ENCODE measurements at regions not wholly inside any gene's neighbourhood (a gene's known extent, or its start where the extent isn't known, plus 50 kb on each side); places are given as distances from the start of the nearest gene placed in this dataset.

DNA sequence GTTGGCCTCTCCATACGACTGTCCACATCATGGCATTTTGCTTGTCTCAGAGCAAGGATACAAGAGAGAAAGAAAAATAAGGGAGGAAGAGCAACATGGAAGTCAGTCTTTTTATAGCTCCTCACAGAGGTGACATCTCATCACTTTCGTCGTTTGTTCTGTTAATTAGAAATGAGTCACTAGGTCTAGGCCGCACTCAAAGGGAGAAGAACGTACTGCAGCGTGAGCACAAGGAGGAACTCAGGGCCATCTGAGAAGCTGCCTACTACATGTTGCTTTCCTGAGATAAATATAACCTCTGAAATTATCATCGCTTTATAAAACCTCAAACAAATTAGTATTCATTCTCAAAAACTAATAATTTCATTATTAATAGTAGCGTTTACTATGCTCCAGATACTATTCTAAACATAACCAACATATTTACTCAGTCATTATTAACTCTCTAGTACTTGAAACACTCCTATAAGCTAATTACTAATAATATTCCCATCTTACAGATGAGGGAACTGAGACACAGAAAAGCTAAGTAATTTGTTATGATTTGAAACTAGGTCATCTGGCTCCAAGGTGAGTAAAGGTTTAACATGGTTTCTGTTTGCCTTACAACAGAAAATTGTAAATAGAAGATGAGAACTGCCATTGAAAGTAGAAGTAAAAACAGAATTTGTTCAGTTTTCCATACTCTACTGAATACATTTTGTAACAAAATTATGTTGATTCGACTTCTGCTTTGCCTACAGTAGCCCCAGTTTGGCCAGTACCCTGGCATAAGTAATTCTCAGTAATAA is 213.2 kb upstream of the UGT8 start:
- H3K4me3 ChIP-seq (ENCODE audit: low read depth, low read length): no peak overlapping the region
- TF ChIP-seq CTCF (IDR thresholded peaks at IDR 0.05; ENCODE audit: insufficient read depth, low read depth, low read length, missing control alignments): no peak
- peak; percentile 71 for DNase-seq (ENCODE audit: low read depth)

DNA sequence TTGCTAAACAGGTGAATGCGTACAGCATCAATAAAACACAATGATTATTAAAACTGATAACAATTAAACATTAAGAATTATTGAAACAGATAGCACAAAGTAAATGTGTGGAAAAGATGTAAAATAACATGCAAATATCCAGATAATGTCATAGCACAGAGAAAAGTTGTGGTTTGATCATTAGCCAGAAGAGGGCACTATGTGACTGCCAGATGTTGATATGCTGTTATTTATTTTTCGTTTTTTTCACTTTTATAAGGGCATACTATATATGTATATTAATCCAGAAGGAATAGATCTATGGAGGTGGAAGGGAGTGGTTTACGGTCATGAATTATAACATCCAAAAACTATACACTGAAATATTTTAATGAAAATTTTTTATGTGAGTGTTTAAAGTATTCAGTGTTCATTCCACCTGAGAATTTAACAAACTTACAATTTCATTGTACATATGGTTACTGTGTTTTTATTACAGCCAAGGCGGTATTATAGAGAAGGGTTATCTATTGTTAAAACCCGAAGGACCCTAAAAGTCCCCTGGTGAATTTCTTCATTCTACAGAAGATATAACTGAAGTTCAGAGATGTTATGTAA is 211.9 kb upstream of the UGT8 start:
- TF ChIP-seq CTCF (IDR thresholded peaks at IDR 0.05; ENCODE audit: insufficient read depth, low read depth, low read length, missing control alignments): peak; percentile 59
- peak; percentile 53 for DNase-seq (ENCODE audit: low read depth)
- no peak overlapping the region for H3K4me3 ChIP-seq (ENCODE audit: low read depth, low read length)

- DNase-seq (ENCODE audit: low read depth): no peak
- TF ChIP-seq CTCF (IDR thresholded peaks at IDR 0.05; ENCODE audit: insufficient read depth, low read depth, low read length, missing control alignments): no peak
- no peak overlapping the region for H3K4me3 ChIP-seq (ENCODE audit: low read depth, low read length)
Measured at GRCh38 chr4:114389070-114389685, 209.4 kb upstream of the UGT8 start.

DNA sequence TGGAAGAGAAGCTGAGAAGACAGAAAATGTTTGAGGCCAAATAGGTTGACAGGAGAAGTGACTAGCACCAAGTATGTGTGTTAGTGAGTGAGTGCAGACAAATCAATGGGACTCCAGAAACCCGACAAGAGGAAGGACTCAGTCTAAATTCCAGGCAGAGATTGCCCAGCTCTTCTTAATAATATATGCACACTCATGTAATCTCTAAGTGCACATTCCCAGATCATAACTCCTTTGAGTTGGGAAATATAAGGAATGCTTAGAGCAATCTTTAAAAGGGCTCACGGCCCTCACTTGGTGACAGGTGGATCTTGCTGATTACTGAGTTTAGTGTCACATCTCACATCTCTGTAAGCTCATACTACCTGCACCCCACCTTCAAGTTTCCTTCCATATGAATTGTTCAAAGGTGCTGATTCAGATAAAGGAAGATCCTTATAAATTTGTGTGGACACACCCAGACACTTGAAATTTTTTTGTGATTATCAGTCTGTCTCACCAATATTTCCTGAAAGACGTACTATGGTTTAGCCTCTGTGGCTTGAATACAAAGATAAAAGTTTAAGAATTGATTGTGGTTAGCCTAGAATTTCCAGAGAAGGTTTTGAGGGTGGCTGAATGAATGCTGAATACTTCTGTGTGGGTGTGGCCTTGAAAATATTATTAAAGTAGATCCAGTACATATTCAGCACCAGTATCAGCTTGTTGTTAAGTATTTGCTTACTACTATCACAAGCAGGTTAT is 205.1 kb upstream of the UGT8 start:
- TF ChIP-seq CTCF (IDR thresholded peaks at IDR 0.05; ENCODE audit: insufficient read depth, low read depth, low read length, missing control alignments): no peak
- no peak overlapping the region for H3K4me3 ChIP-seq (ENCODE audit: low read depth, low read length)
- no peak for DNase-seq (ENCODE audit: low read depth)

DNA sequence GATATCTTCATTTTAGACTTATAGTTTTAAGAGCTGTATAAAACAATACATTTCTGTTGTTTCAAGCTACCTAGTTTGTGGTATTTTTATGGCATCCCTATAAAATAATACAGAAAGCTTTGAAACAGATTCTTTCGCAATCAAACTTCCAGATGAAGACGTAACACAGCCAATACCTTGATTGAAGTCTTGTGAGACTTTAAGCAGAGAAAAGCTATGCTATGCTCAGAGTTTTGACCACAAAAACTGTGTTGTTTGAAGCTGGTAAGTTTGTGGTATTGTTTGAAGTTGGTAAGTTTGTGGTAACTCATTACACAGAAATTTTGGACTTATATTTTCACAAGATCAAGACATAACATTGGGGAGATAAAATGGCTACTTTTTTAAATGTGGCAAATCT is 201.8 kb upstream of the UGT8 start:
- no peak overlapping the region for H3K4me3 ChIP-seq (ENCODE audit: low read depth, low read length)
- no peak for DNase-seq (ENCODE audit: low read depth)
- TF ChIP-seq CTCF (IDR thresholded peaks at IDR 0.05; ENCODE audit: insufficient read depth, low read depth, low read length, missing control alignments): no peak

DNA sequence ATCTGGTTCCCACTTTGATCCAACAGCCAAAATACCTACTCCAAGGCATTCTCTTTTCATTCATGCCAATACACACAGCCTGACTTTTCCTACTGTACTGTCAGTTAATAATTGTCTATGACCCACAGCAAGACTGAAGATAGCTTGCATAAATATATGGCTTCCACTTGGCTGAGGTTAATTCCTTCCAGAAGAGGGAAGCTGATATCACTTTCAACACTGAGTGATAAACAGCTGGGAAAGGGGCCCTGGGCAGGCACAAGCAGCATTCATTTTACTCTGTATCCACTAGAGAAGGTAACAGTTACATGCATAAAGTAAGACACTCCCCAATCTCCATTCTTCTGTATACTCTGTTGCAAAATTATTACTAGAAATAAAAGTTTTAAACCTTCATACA is 200.2 kb upstream of the UGT8 start:
- DNase-seq (ENCODE audit: low read depth): no peak
- H3K4me3 ChIP-seq (ENCODE audit: low read depth, low read length): no peak overlapping the region
- no peak for TF ChIP-seq CTCF (IDR thresholded peaks at IDR 0.05; ENCODE audit: insufficient read depth, low read depth, low read length, missing control alignments)

Data from GM12865 (cell line).